HEK293 (cell line): ENCODE measurements at regions not wholly inside any gene's neighbourhood (a gene's known extent, or its start where the extent isn't known, plus 50 kb on each side); places are given as distances from the start of the nearest gene placed in this dataset.
A peak's percentile ranks its signal among the peaks of the same experiment; 100 is the strongest.

Experiments used
- CTCF ChIA-PET: fragments of 350-600 bp; formaldehyde crosslinking; extraction: SDS; loops from one replicate; lab custom pipeline; 2021; ENCODE audit warnings: antibody characterized with exemption; lab: Yijun Ruan, JAX
- POLR2A ChIA-PET: fragments of 300-600 bp; formaldehyde crosslinking; extraction: SDS; loops from one replicate; lab custom pipeline; 2020; ENCODE audit warnings: antibody characterized with exemption, inconsistent platforms; lab: Yijun Ruan, JAX
- H3K27ac ChIP-seq: fragments of 200-500 bp; sonication (Bioruptor generic); 2 replicates; pipeline ENCODE4 v1.5.1; 2014; ENCODE audit warnings: low read depth, low read length, control low read depth, inconsistent platforms; ENCODE audit errors: extremely low read depth
- H3K36me3 ChIP-seq, 2 experiments: fragments of 200-500 bp in 1 of 2; sonication (Bioruptor generic) in 1 of 2; 1 replicate in 1 of 2; 2 replicates in 1 of 2; pipeline ENCODE4 v1.5.1; 2014 to 2017; ENCODE audit warnings: inconsistent platforms in 2 of 2, low read length in 2 of 2; ENCODE audit not compliant: control insufficient read depth in 2 of 2, insufficient read depth in 1 of 2
- H3K4me1 ChIP-seq: fragments of 200-500 bp; sonication (Bioruptor generic); 2 replicates; pipeline ENCODE4 v1.5.1; 2014; ENCODE audit warnings: mild to moderate bottlenecking, low read length, inconsistent platforms; ENCODE audit not compliant: control insufficient read depth, insufficient read depth
- H3K4me3 ChIP-seq: 2 replicates; pipeline ENCODE4 v1.5.1; 2011; ENCODE audit warnings: low read depth, mild to moderate bottlenecking, control low read depth, low read length, moderate library complexity
- H3K9me3 ChIP-seq: fragments of 200-500 bp; sonication (Bioruptor generic); 2 replicates; pipeline ENCODE4 v1.5.1; 2014; ENCODE audit warnings: low read depth, low read length, inconsistent platforms; ENCODE audit not compliant: control insufficient read depth, insufficient read depth
- EGR2 ChIP-seq: fragments of 450-650 bp; formaldehyde crosslinking; IDR thresholded peaks from 2 replicates; pipeline ENCODE4 v1.5.1; 2016; ENCODE audit warnings: low read depth, missing biosample characterization, missing genetic modification characterization
- GLIS1 ChIP-seq: fragments of 450-650 bp; formaldehyde crosslinking; IDR thresholded peaks from 2 replicates; pipeline ENCODE4 v1.5.1; 2016; ENCODE audit warnings: missing biosample characterization, missing genetic modification characterization
- KLF1 ChIP-seq: fragments of 450-650 bp; formaldehyde crosslinking; IDR thresholded peaks from 2 replicates; pipeline ENCODE4 v1.5.1; 2016; ENCODE audit warnings: missing biosample characterization, missing genetic modification characterization
- MZF1 ChIP-seq: fragments of 450-650 bp; formaldehyde crosslinking; IDR thresholded peaks from 2 replicates; pipeline ENCODE4 v1.5.1; 2017; ENCODE audit warnings: missing biosample characterization, missing genetic modification characterization, borderline replicate concordance
- PATZ1 ChIP-seq: fragments of 450-650 bp; formaldehyde crosslinking; IDR thresholded peaks from 2 replicates; pipeline ENCODE4 v1.5.1; 2016; ENCODE audit warnings: missing biosample characterization, missing genetic modification characterization
- TSHZ1 ChIP-seq: fragments of 450-650 bp; formaldehyde crosslinking; IDR thresholded peaks from 2 replicates; pipeline ENCODE4 v1.5.1; 2016; ENCODE audit warnings: missing biosample characterization, missing genetic modification characterization, borderline replicate concordance
- ZNF114 ChIP-seq: fragments of 450-650 bp; formaldehyde crosslinking; IDR thresholded peaks from 2 replicates; pipeline ENCODE4 v1.5.0; 2017; ENCODE audit warnings: missing biosample characterization, missing genetic modification characterization
- ZNF121 ChIP-seq: fragments of 450-650 bp; formaldehyde crosslinking; IDR thresholded peaks from 2 replicates; pipeline ENCODE4 v1.5.1; 2016; ENCODE audit warnings: missing biosample characterization, missing genetic modification characterization
- ZNF280C ChIP-seq: fragments of 450-650 bp; formaldehyde crosslinking; IDR thresholded peaks from 2 replicates; pipeline ENCODE4 v1.5.1; 2016; ENCODE audit warnings: missing biosample characterization, missing genetic modification characterization
- ZNF398 ChIP-seq: fragments of 450-650 bp; formaldehyde crosslinking; IDR thresholded peaks from 2 replicates; pipeline ENCODE4 v1.5.1; 2017; ENCODE audit warnings: missing biosample characterization, missing genetic modification characterization
- ZNF404 ChIP-seq: fragments of 450-650 bp; formaldehyde crosslinking; IDR thresholded peaks from 2 replicates; pipeline ENCODE4 v1.5.1; 2017; ENCODE audit warnings: missing biosample characterization, missing genetic modification characterization
- ZNF426 ChIP-seq: fragments of 450-650 bp; formaldehyde crosslinking; IDR thresholded peaks from 2 replicates; pipeline ENCODE4 v1.5.1; 2017; ENCODE audit warnings: missing biosample characterization, missing genetic modification characterization, mild to moderate bottlenecking, inconsistent platforms, moderate library complexity
- ZNF548 ChIP-seq: fragments of 450-650 bp; formaldehyde crosslinking; IDR thresholded peaks from 2 replicates; pipeline ENCODE4 v1.5.1; 2016; ENCODE audit warnings: missing biosample characterization, missing genetic modification characterization
- ZNF791 ChIP-seq: fragments of 450-650 bp; formaldehyde crosslinking; IDR thresholded peaks from 2 replicates; pipeline ENCODE4 v1.5.1; 2016; ENCODE audit warnings: missing biosample characterization, missing genetic modification characterization
- ZSCAN4 ChIP-seq: fragments of 450-650 bp; formaldehyde crosslinking; IDR thresholded peaks from 2 replicates; pipeline ENCODE4 v1.5.1; 2017; ENCODE audit warnings: missing biosample characterization, missing genetic modification characterization

- TF ChIP-seq ZNF280C (no peak), ZNF398 (tag by site-specific recombination) (0 out of 2 replicates have a peak, but pooled peaks have one; percentile 10), EGR2 (tag by site-specific recombination) (0 out of 2 replicates have a peak, but pooled peaks have one; percentile 30), ZNF791 (no peak), ZNF426 (tag by site-specific recombination) (no peak), GLIS1 (no peak), MZF1 (tag by site-specific recombination) (no peak), PATZ1 (tag by site-specific recombination) (no peak), ZNF548 (no peak), ZSCAN4 (tag by site-specific recombination) (peak; percentile 80), ZNF114 (no peak), ZNF404 (tag by site-specific recombination) (no peak), ZNF121 (tag by site-specific recombination) (no peak), TSHZ1 (tag by site-specific recombination) (no peak), KLF1 (tag by site-specific recombination) (peak; percentile 55)
These were observed 62.6 kb upstream of the ASAP2 start for GRCh38 chr2:9144046-9144445.

More at GRCh38 chr2:9144046-9144445, 62.6 kb upstream of the ASAP2 start:
- Histone ChIP-seq H3K9me3 (no peaks in the 10 kb centered on the region), H3K27ac (no peak overlapping the region), H3K4me1 (peaks cover 2% of the 10 kb centered on the region; the same call in 1 of the 2 replicates), H3K4me3 (no peak overlapping the region), H3K36me3 (no peaks in the 10 kb centered on the region)
- POLR2A ChIA-PET = no interaction called here
- CTCF ChIA-PET = interaction anchor here (0.6 to 3.1 kb wide), 7 partner anchors 9 to 275 kb away, joined by 3 to 18 read pairs (median 6); no protein-coding TSS in a partner anchor
